ENCODE measurements at regions not wholly inside any gene's neighbourhood (a gene's known extent, or its start where the extent isn't known, plus 50 kb on each side); places are given as distances from the start of the nearest gene placed in this dataset.

DNA sequence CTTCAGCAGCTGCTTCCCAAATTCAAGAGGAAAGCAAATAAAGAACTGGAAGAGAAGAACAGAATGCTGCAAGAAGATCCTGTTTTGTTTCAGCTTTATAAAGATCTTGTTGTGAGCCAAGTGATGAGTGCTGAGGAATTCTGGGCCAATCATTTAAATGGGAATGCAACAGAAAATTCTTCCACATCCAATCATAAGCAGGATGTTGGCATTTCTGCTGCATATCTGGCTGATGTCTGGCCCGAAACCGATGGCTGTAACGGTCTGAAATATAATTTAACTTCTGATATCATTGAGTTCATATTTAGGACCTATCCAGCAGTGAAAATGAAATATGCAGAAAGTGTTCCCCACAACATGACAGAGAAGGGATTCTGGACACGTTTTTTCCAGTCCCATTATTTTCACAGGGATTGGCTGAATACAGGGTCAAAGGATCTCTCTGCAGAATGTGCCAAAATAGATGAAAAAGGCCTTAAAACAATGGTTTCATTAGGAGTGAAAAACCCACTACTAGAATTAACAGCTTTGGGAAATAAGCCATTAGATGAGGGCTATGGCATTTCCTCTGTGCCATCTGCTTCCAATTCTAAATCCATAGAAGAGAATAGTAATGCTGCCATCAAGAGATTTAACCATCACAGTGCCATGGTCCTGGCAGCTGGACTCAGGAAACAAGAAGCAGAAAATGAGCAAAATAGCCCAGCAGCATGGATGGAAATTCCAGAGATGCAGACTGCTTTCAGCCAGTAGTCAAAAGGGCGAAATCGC, 175.6 kb downstream of the MC4R start:
- no peak for TF ChIP-seq POLR2A (IDR thresholded peaks at IDR 0.05)
- TF ChIP-seq, protein P1, sequence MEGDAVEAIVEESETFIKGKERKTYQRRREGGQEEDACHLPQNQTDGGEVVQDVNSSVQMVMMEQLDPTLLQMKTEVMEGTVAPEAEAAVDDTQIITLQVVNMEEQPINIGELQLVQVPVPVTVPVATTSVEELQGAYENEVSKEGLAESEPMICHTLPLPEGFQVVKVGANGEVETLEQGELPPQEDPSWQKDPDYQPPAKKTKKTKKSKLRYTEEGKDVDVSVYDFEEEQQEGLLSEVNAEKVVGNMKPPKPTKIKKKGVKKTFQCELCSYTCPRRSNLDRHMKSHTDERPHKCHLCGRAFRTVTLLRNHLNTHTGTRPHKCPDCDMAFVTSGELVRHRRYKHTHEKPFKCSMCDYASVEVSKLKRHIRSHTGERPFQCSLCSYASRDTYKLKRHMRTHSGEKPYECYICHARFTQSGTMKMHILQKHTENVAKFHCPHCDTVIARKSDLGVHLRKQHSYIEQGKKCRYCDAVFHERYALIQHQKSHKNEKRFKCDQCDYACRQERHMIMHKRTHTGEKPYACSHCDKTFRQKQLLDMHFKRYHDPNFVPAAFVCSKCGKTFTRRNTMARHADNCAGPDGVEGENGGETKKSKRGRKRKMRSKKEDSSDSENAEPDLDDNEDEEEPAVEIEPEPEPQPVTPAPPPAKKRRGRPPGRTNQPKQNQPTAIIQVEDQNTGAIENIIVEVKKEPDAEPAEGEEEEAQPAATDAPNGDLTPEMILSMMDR (IDR thresholded peaks at IDR 0.05) = no peak

All from adrenal gland (tissue), 5 donors.